Osteoblast (primary cell): ENCODE measurements at regions not wholly inside any gene's neighbourhood (a gene's known extent, or its start where the extent isn't known, plus 50 kb on each side); places are given as distances from the start of the nearest gene placed in this dataset.

Source experiments
- DNase-seq: peaks from one replicate; pipeline ENCODE4 v3.0.0; 2011; ENCODE audit warnings: low spot score, mixed read lengths; ENCODE audit not compliant: insufficient read length; ENCODE audit errors: missing footprints
- H2AFZ ChIP-seq: 2 replicates; pipeline ENCODE4 v1.6.0; 2011; ENCODE audit warnings: mild to moderate bottlenecking, low read length
- H3K27ac ChIP-seq: 2 replicates; pipeline ENCODE4 v1.5.1; 2011; ENCODE audit warnings: mild to moderate bottlenecking, low read depth, low read length, moderate library complexity
- H3K27me3 ChIP-seq: 2 replicates; pipeline ENCODE4 v1.6.0; 2012; ENCODE audit warnings: mild to moderate bottlenecking, control low read depth, inconsistent platforms, low read length, moderate library complexity; ENCODE audit not compliant: insufficient read depth
- H3K36me3 ChIP-seq: 2 replicates; pipeline ENCODE4 v1.5.1; 2011; ENCODE audit warnings: mild to moderate bottlenecking, low read length, control low read depth, moderate library complexity; ENCODE audit not compliant: insufficient read depth
- H3K4me1 ChIP-seq: 2 replicates; pipeline ENCODE4 v1.5.1; 2011; ENCODE audit warnings: mild to moderate bottlenecking, low read length, control low read depth, moderate library complexity; ENCODE audit not compliant: insufficient read depth
- H3K4me2 ChIP-seq: 2 replicates; pipeline ENCODE4 v1.6.0; 2011; ENCODE audit warnings: mild to moderate bottlenecking, low read length; ENCODE audit not compliant: insufficient read depth
- H3K4me3 ChIP-seq: fragments of 200-600 bp; sonication (generic); 3 replicates; pipeline ENCODE4 v1.5.1; 2012; ENCODE audit warnings: mild to moderate bottlenecking, low read length, inconsistent platforms; ENCODE audit not compliant: insufficient read depth
- H3K79me2 ChIP-seq: 2 replicates; pipeline ENCODE4 v1.6.0; 2012; ENCODE audit warnings: mild to moderate bottlenecking, low read length, control low read depth, inconsistent platforms; ENCODE audit not compliant: insufficient read depth
- H3K9me3 ChIP-seq: 2 replicates; pipeline ENCODE4 v1.5.1; 2011; ENCODE audit warnings: low read depth, low read length, control low read depth
- H4K20me1 ChIP-seq: 2 replicates; pipeline ENCODE4 v1.6.0; 2012; ENCODE audit warnings: mild to moderate bottlenecking, low read length, control low read depth; ENCODE audit not compliant: insufficient read depth
- TF ChIP-seq, protein P1 (sequence below): IDR thresholded peaks from 2 replicates; pipeline ENCODE4 v1.5.1; 2011; ENCODE audit warnings: mild to moderate bottlenecking, low read depth, low read length, moderate library complexity; ENCODE audit errors: extremely low read depth

DNA sequence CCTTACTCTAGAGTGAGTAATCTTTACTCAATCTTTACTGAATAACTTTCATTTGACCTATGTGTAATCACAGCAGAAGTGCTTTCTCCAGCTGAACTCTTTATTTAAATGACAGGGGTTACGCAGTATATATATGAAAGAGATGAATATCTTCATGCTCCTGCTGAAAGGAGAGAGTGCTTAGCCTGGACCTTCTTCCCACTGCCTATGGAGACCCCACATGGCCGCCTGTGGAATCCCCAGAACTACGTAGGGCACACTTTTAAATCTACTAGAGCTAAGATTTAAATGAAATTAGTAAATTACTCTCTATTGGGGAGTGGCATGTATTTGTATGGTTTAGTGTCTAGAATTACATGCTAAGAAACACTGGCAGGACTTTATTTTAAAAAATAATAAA lies 391.2 kb downstream of the ANKRD50 start:
- no peak for DNase-seq
- H3K4me2 ChIP-seq, result no peak overlapping the region
- no peaks in the 10 kb centered on the region for H3K9me3 ChIP-seq
- H2AFZ ChIP-seq, result no peak overlapping the region
- no peaks in the 10 kb centered on the region for H4K20me1 ChIP-seq
- TF ChIP-seq, protein P1, sequence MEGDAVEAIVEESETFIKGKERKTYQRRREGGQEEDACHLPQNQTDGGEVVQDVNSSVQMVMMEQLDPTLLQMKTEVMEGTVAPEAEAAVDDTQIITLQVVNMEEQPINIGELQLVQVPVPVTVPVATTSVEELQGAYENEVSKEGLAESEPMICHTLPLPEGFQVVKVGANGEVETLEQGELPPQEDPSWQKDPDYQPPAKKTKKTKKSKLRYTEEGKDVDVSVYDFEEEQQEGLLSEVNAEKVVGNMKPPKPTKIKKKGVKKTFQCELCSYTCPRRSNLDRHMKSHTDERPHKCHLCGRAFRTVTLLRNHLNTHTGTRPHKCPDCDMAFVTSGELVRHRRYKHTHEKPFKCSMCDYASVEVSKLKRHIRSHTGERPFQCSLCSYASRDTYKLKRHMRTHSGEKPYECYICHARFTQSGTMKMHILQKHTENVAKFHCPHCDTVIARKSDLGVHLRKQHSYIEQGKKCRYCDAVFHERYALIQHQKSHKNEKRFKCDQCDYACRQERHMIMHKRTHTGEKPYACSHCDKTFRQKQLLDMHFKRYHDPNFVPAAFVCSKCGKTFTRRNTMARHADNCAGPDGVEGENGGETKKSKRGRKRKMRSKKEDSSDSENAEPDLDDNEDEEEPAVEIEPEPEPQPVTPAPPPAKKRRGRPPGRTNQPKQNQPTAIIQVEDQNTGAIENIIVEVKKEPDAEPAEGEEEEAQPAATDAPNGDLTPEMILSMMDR, result no peak
- no peaks in the 10 kb centered on the region for H3K79me2 ChIP-seq
- no peaks in the 10 kb centered on the region for H3K36me3 ChIP-seq
- H3K27me3 ChIP-seq, result no peaks in the 10 kb centered on the region
- no peak overlapping the region for H3K4me3 ChIP-seq
- H3K4me1 ChIP-seq, result no peaks in the 10 kb centered on the region
- no peak overlapping the region for H3K27ac ChIP-seq

- Histone ChIP-seq H3K4me3 (no peak overlapping the region), H2AFZ (no peak overlapping the region), H3K27me3 (no peaks in the 10 kb centered on the region), H3K27ac (no peak overlapping the region), H3K9me3 (no peaks in the 10 kb centered on the region), H3K4me1 (no peaks in the 10 kb centered on the region), H3K4me2 (no peak overlapping the region), H3K79me2 (no peaks in the 10 kb centered on the region), H4K20me1 (no peaks in the 10 kb centered on the region), H3K36me3 (no peaks in the 10 kb centered on the region)
- DNase-seq, result no peak
- TF ChIP-seq, protein P1, result peak; percentile 55
Measured at GRCh38 chr4:124322234-124323065, 390.1 kb downstream of the ANKRD50 start.

DNA sequence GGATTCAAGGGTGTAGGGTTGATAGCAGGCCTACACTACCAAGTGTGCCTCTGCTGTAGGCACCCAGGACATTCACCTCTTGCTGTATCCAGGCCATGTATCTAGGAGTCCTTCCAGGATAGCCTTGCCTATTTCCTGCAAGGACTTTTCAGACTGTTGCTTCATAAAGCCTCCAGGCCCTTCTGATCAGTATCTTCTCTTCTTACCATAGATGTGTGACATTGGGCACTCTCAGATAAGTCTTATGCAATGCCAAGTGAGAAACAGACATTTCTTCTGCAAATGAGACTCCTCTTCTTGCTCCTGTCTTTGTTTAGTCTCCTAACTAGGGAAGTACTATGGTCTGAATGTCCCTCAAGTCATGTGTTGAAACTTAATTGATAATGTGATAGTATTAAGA lies 386.8 kb downstream of the ANKRD50 start:
- Histone ChIP-seq H3K79me2 (no peaks in the 10 kb centered on the region), H3K9me3 (no peaks in the 10 kb centered on the region), H2AFZ (no peak overlapping the region), H3K4me3 (no peak overlapping the region), H3K27ac (no peak overlapping the region), H4K20me1 (no peaks in the 10 kb centered on the region), H3K4me2 (no peak overlapping the region), H3K27me3 (no peaks in the 10 kb centered on the region), H3K36me3 (no peaks in the 10 kb centered on the region), H3K4me1 (no peaks in the 10 kb centered on the region)
- DNase-seq, result no peak
- TF ChIP-seq, protein P1, result no peak

- Histone ChIP-seq H3K27me3 (no peaks in the 10 kb centered on the region), H3K36me3 (no peaks in the 10 kb centered on the region)
- TF ChIP-seq, protein P1, result no peak
Measured at GRCh38 chr4:124329134-124329533, 383.4 kb downstream of the ANKRD50 start.

More at GRCh38 chr4:124329134-124329533, 383.4 kb downstream of the ANKRD50 start:
- Histone ChIP-seq H3K4me3 (no peak overlapping the region), H3K4me2 (no peak overlapping the region), H4K20me1 (no peaks in the 10 kb centered on the region), H3K4me1 (no peaks in the 10 kb centered on the region), H3K79me2 (no peaks in the 10 kb centered on the region), H2AFZ (no peak overlapping the region), H3K27ac (no peak overlapping the region), H3K9me3 (no peaks in the 10 kb centered on the region)
- no peak for DNase-seq
